DMS79 treated with DMSO at 0.1 percent for 48 hours (cell line): ENCODE measurements at regions not wholly inside any gene's neighbourhood (a gene's known extent, or its start where the extent isn't known, plus 50 kb on each side); places are given as distances from the start of the nearest gene placed in this dataset.

Experiments used
- DNase-seq: peaks from one replicate; lab custom pipeline; 2025; lab: John Stamatoyannopoulos, UW

DNA sequence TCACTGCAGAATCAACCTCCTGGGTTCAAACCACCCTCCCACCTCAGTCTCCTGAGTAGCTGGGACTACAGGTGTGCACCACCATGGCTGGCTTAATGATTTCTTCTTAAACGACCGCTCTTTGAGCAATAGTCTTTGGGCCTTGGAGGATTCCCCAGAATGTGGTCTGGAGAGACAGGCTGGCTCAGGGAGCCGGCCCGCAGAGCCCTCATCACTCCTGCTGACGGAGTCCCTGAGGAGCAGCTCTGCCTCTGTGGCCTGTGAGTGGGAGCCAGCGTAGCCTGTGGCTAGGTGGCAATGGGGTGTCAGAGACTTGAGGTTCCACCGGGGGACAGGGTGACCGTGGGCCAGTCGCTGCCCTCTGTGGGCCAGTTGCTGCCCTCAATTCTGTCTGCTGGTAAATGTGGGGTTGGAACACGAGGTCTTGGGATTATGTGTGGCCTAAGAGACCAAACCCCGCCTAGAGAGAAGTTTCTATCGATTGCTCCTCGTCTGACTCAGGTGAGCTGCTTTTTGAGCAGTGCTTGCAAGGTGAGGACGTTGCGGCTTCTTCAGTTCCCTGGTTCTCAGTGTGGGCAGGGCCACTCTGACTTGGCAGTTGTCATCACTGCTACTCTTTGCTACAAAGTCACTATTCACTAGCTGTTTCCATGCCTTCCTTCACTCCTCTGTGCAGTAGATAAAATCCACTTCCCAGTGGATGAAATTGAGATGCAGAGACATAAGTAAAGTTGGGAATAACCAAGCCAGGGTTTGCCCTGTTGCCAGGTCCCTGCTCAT is 124.8 kb upstream of the NECTIN1 start:
- DNase-seq, result peak; percentile 23

DNA sequence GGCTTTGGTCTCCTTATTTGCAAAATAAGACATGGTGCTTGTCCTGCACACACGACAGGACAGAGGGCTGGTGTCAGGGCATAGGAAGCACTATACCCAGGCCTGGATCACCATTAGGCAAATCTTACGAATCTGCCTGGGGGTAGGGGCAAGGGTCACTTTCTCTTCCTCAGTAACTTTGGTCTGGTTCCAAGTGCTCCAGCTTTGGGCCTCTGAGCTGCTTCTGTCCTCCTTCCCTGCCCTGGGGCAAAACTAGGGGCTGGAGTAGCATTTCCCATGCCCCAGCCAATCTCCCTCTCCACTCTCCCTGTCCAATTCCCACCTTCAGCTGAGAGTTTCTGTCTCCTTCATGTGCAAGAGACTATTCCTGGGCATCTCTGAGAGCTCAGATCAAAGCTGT is 123.7 kb upstream of the NECTIN1 start:
- DNase-seq, result no peak

DNA sequence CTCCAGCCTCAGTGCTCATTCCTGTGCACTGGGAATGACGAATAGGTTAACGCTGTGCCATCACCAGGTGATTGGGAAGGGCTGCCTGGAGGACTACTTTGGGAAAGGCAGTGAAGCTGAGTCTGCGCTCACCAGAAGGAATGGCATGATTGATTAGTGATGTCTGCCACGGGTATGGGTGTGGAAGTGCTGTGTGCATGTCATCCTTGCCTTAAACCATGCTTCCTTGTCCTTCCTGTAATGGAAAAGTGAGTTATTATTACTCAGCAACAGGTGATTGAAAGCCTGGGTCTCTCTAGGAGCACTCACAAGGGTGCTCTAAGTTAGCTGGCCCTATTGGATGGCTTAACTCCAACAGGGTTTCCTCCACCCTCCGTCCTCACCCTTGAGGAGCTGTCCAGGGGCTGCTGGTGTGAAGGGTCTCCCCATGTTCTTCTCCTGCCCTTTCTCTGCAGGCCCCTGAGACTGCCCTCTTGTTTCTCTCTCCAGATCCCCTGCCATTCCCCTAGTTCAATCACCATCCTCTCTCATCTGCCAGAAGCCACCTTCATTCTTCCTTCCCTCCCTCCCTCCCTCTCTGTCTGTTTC is 121.9 kb upstream of the NECTIN1 start:
- no peak for DNase-seq

DNA sequence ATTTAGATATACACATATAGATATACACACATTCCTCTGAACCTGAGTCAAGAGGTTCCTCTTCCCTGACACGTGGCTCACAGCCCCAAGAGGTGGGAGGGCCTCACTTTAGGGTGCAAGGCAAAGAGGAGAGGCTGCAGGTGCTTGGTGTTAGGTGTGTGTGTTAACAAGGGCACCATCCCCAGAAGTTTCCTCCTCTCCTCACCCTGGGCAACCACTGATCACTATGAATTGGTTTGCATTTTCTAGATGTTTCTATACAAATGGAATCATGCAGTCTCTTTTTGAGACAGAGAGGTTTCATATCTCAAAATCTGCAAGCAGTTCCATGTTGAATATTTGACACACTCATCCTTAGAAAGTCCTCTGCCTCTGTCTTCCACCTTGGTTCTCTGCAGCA is 120.9 kb upstream of the NECTIN1 start:
- DNase-seq, result no peak

- DNase-seq, result no peak
Measured at GRCh38 chr11:119847853-119848252, 118.9 kb upstream of the NECTIN1 start.

DNA sequence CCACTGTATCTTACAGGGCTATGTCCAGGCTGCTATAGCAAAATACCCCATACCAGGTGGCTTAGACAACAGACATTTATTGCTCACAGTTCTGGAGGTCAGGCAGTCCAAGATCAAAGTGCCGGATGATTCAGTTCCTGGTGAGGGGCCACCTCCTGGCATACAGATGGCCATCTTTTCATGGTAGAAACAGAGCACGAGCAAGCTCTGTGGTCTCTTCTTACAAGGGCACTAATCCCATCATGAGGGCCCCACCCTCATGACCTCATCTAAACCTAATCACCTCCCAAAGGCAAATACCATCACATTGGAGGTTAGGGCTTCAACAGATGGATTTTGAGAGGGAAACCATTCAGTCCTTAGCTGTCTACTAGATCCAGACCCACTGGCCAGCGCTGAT is 117.4 kb upstream of the NECTIN1 start:
- no peak for DNase-seq

- no peak for DNase-seq
Measured at GRCh38 chr11:119845756-119846155, 116.8 kb upstream of the NECTIN1 start.

- DNase-seq, result no peak
Measured at GRCh38 chr11:119845305-119845704, 116.3 kb upstream of the NECTIN1 start.

DNA sequence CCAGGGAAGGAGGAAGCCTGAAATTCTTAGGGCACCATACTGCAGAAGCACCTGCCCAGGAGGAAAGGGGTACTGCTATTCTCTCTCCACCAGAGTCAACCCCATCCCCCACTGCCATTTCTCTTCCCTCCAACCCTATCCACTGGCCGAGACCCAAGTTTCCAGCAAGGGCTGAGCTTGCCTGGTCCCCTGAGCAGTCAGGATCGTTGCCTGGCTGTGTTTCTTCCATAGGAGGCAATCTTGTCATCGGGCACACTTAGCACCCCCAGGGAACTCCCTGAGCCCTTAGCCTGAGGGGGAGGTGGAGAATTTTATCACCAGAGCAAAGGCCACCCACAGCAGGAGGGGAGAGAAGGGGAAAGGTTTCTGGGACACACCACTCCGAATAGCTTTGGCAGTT is 115.8 kb upstream of the NECTIN1 start:
- DNase-seq, result no peak

- DNase-seq, result no peak
Measured at GRCh38 chr11:119843877-119844276, 114.9 kb upstream of the NECTIN1 start.

- DNase-seq, result no peak
Measured at GRCh38 chr11:119842731-119843130, 113.7 kb upstream of the NECTIN1 start.

GRCh38 chr11:119839476-119840133 is 110.6 kb upstream of the NECTIN1 start:
- no peak for DNase-seq

DNA sequence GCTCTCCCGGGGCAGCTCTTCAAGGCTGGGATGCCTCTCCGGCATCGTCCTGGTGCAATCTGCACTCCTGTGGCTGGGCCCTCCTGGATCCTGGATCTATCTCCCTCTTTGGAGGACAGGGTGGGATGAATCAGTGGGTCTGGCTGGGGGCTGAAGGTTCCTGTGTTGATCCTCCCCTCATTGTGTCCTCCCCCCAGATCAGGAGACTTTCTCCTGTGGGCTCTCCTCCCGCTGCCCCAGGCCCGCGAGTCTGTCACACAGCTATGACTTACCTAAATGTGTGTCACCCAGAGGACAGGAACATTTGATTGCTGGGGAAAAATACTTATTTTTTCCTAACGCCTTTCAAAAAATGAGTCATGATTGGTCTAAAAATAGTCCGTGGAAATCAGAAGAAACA is 106.8 kb upstream of the NECTIN1 start:
- DNase-seq, result no peak

DNA sequence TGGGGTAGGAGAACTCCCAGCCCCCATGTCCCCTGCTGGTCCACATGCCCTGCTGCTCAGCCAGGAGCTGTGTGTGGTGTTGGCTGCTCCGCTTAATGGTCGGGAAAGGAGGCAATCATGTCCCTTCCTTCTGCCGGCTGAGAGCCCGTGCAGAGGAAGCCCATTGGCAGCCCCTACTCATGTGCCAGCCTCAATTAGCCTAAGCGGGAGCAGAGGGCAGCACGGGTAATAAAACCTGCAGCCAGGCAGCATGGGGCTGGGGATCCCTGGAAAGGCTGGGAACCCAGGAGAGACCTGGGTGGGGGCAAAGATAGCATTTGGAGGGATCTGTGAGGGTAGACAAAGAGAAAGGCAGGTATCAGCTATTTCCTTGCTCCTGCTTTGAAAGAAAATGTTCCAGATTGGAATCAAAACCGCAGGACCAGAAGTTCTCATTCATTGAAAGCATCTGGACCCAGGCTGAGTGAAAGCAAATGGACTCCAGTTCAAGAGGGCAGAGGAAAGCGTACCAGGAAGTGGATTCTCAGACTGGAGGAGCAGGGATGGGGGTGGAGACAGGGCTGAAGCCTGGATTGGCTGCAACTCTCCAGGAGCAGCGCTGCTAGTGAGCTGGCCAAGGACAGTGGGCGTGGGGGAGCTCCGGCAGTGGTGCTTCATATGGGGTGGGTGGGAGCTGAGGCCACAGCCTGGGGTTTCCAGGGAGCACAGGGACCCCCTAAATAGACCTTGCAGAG is 103.4 kb upstream of the NECTIN1 start:
- peak; percentile 94 for DNase-seq

GRCh38 chr11:119831011-119831410 is 102.0 kb upstream of the NECTIN1 start:
- DNase-seq, result no peak

DNA sequence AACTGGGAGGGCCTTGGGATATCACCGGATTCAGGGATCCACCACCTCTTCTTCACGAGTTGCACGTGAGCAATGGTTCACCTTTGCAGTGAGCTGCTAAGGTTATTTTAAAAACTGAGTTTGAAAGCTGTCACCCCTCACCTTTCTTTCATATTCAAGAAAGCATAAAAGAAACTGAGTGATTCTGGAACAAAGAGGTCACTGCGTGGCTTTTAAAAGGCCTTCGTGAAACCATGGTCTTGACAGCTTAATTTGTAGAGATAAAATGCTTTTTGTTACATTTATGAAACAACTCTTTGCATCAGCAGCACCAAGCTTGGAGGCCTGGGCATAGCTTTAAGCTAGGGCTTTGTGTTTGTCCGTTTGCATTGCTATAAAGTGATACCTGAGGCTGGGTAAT is 101.4 kb upstream of the NECTIN1 start:
- DNase-seq, result no peak

GRCh38 chr11:119829402-119829801 is 100.4 kb upstream of the NECTIN1 start:
- no peak for DNase-seq

GRCh38 chr11:119828819-119829218 is 99.8 kb upstream of the NECTIN1 start:
- no peak for DNase-seq

DNA sequence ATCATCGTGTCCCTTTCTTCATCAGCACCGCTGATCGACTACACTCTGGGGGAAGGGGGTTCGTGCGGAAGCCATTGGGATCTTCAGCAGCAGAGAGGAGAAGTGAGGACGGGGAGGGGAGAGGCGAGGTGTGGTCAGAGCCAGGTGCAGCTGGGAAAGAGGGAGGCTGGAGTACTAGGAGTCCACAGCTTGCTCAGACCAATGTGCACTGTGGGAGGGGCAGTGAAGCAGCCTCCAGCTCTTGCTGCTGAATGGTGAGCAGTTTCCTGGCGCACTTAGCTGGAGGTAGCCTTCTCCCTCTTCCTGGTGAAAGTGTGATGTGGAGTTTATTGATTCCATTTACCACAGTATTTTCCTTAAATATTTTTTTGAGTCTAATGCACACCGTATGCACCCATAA is 99.0 kb upstream of the NECTIN1 start:
- DNase-seq, result peak; percentile 16

DNA sequence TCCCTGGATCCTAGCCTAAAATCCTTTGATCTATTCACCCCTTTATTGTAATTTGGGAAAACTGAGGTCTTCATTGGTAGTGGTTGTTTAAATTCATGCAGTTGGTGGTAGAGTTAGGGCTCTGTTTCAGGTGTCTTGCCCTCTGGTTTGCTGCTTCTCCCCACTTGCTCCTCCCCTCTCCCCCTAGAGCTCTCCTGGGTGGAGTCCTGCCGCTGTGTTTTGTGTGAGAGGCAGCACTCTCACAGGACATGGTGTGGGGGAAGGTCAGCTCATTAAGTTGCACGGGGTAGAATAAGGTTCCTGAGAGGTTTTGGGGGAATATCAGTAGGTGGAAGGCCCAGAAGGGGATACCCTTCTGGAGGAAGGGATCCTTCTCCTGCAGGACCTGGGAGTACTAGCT is 98.1 kb upstream of the NECTIN1 start:
- no peak for DNase-seq

DNA sequence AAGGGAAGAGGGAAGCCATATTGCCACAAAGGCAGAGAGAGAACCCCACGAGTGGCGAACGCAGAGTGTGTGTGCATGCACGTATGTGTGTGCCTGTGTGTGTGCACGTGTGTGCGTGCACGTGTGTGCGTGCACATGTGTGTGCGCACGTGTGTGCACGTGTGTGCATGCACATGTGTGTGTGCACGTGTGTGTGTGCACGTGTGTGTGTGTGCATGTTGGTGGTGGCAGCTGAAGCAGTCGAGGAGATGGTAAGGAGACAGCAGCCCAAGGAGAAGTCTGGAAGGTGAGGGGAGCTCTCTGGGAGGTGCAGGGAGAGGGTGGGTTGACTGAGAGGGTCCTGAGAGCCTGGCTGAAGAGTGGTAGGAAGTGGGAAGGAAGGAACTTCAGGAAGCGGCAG is 94.1 kb upstream of the NECTIN1 start:
- no peak for DNase-seq

DNA sequence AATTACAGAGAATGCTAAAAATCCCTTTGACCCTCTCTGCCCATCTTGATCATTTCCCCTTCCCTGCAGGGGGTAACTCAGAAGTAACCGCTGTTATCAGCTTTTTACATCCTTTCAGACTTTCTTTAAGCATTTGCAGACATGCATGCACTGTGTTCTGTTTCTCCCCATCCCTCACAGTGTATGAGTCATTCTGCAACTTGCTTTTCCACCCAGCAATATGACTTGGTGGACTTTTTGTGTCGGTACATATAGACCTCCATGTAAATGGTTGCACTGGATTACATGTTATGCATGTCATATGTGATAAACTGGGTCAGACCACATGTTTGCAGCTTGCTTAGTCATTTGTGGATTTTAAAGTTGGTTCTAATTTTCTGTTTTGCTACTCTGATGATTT is 87.7 kb upstream of the NECTIN1 start:
- DNase-seq, result no peak

DNA sequence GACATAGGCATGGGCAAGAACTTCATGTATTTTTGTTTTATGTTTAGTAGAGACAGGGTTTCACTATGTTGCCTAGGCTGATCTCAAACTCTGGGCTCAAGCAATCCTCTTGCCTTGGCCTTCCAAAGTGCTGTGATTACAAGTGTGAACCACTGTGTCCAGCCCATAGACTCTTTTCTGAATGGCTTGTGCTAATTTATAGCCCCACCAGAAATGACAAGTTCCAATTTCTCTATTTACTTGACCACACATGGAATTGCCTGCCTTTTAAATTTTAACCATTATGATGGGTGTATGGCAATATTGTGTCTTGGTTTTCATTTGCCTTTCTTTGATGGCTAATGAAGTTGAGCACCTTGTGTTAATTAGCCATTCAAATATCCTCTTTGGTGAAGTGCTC is 85.8 kb upstream of the NECTIN1 start:
- DNase-seq, result no peak
